Activated CD8-positive, alpha-beta T cell treated with anti-CD3 and anti-CD28 coated beads for 36 hours (primary cell): ENCODE measurements at regions not wholly inside any gene's neighbourhood (a gene's known extent, or its start where the extent isn't known, plus 50 kb on each side); places are given as distances from the start of the nearest gene placed in this dataset.
"Not testable (repeated sequence)": the region's sequence is repeated elsewhere in the genome, so short reads cannot be mapped to it uniquely, and the experiment has no call there.

ENCODE experiments used
- ATAC-seq: fragments of 200-7000 bp; cut with Tn5 transposase; one replicate; pipeline ENCODE4 v1.10.0; 2021; ENCODE audit warnings: mild to moderate bottlenecking, moderate library complexity
- CTCF ChIA-PET: fragments of 350-600 bp; sonication (Branson Sonifier 250); formaldehyde crosslinking; loops from one replicate; lab custom pipeline; 2021; ENCODE audit warnings: antibody characterized with exemption; lab: Charles Lee
- POLR2A ChIA-PET: fragments of 350-600 bp; sonication (Branson Sonifier 250); formaldehyde crosslinking; loops from one replicate; lab custom pipeline; 2021; ENCODE audit warnings: antibody characterized with exemption; lab: Charles Lee
- DNase-seq: peaks from one replicate; pipeline ENCODE4 v3.0.0-alpha.2; 2020
- H3K27ac Mint-ChIP-seq: one replicate; pipeline ENCODE4 v1.8.0; 2021; ENCODE audit warnings: mild to moderate bottlenecking, mixed read lengths
- H3K27me3 Mint-ChIP-seq: one replicate; pipeline ENCODE4 v1.8.0; 2021; ENCODE audit warnings: mixed read lengths
- H3K36me3 Mint-ChIP-seq: one replicate; pipeline ENCODE4 v1.8.0; 2021; ENCODE audit warnings: low read depth, mixed read lengths
- H3K4me1 Mint-ChIP-seq: one replicate; pipeline ENCODE4 v1.8.0; 2021; ENCODE audit warnings: low read depth, mixed read lengths
- H3K4me3 Mint-ChIP-seq: one replicate; pipeline ENCODE4 v1.8.0; 2021; ENCODE audit warnings: mild to moderate bottlenecking, moderate library complexity, mixed read lengths
- H3K9me3 Mint-ChIP-seq: one replicate; pipeline ENCODE4 v1.8.0; 2021; ENCODE audit warnings: mixed read lengths
- CTCF ChIP-seq: fragments of 200-600 bp; IDR thresholded peaks from one replicate; pipeline ENCODE4 v1.8.0; 2022; ENCODE audit warnings: antibody characterized with exemption, mild to moderate bottlenecking
- intact Hi-C: fragments of 100-400 bp; cut with micrococcal nuclease; formaldehyde crosslinking; loops from one replicate; pipeline ENCODE4 v1.10.0; 2022

- H3K27me3 Mint-ChIP-seq = no peaks in the 10 kb centered on the region
- ChIA-PET CTCF (no interaction called here), POLR2A (no interaction called here)
- H3K36me3 Mint-ChIP-seq = no peaks in the 10 kb centered on the region
- H3K9me3 Mint-ChIP-seq = no peaks in the 10 kb centered on the region
- DNase-seq (no peak), ATAC-seq (no peak)
- H3K4me1 Mint-ChIP-seq = no peaks in the 10 kb centered on the region
- intact Hi-C loops = no loop called here
- H3K27ac Mint-ChIP-seq = no peak overlapping the region
- no peak overlapping the region for H3K4me3 Mint-ChIP-seq
- no peak for TF ChIP-seq CTCF
Measured at GRCh38 chr5:108560581-108560980, 178.7 kb upstream of the FBXL17 start.

- Mint-ChIP-seq H3K27ac (no peak overlapping the region), H3K4me3 (no peak overlapping the region), H3K4me1 (no peaks in the 10 kb centered on the region), H3K36me3 (no peaks in the 10 kb centered on the region), H3K27me3 (no peaks in the 10 kb centered on the region), H3K9me3 (no peaks in the 10 kb centered on the region)
- ChIA-PET CTCF (no interaction called here), POLR2A (no interaction called here)
- TF ChIP-seq CTCF = no peak
- intact Hi-C loops = no loop called here
- DNase-seq (no peak), ATAC-seq (no peak)
Measured at GRCh38 chr5:108560166-108560565, 178.3 kb upstream of the FBXL17 start.

- H3K27me3 Mint-ChIP-seq, POLR2A ChIA-PET, intact Hi-C loops, H3K4me1 Mint-ChIP-seq, DNase-seq, H3K9me3 Mint-ChIP-seq, ATAC-seq, H3K4me3 Mint-ChIP-seq, H3K27ac Mint-ChIP-seq, H3K36me3 Mint-ChIP-seq, CTCF ChIA-PET: not testable (repeated sequence)
Measured at GRCh38 chr5:108558840-108559239, 176.9 kb upstream of the FBXL17 start.

- H3K27me3 Mint-ChIP-seq, CTCF ChIA-PET, H3K27ac Mint-ChIP-seq, H3K4me3 Mint-ChIP-seq, H3K4me1 Mint-ChIP-seq, ATAC-seq, intact Hi-C loops, H3K36me3 Mint-ChIP-seq, POLR2A ChIA-PET, DNase-seq, H3K9me3 Mint-ChIP-seq: not testable (repeated sequence)
Measured at GRCh38 chr5:108558142-108558541, 176.2 kb upstream of the FBXL17 start.

GRCh38 chr5:108557686-108558085 lies 175.8 kb upstream of the FBXL17 start:
- POLR2A ChIA-PET = no interaction called here
- intact Hi-C loops = no loop called here
- H3K27ac Mint-ChIP-seq = no peak overlapping the region
- no peak for DNase-seq
- H3K36me3 Mint-ChIP-seq = no peaks in the 10 kb centered on the region
- H3K27me3 Mint-ChIP-seq = no peaks in the 10 kb centered on the region
- ATAC-seq = no peak
- TF ChIP-seq CTCF = no peak
- H3K4me1 Mint-ChIP-seq = no peaks in the 10 kb centered on the region
- CTCF ChIA-PET = no interaction called here
- H3K4me3 Mint-ChIP-seq = no peak overlapping the region
- H3K9me3 Mint-ChIP-seq = no peaks in the 10 kb centered on the region

- ATAC-seq (no peak), DNase-seq (no peak)
- no peaks in the 10 kb centered on the region for H3K36me3 Mint-ChIP-seq
- ChIA-PET CTCF (no interaction called here), POLR2A (no interaction called here)
- no peak for TF ChIP-seq CTCF
- no peaks in the 10 kb centered on the region for H3K27me3 Mint-ChIP-seq
- intact Hi-C loops = no loop called here
- H3K4me1 Mint-ChIP-seq = no peaks in the 10 kb centered on the region
- no peak overlapping the region for H3K27ac Mint-ChIP-seq
- H3K9me3 Mint-ChIP-seq = no peaks in the 10 kb centered on the region
- no peak overlapping the region for H3K4me3 Mint-ChIP-seq
Measured at GRCh38 chr5:108556441-108557145, 174.7 kb upstream of the FBXL17 start.
